Activated B cell treated with CpG ODN at 0.5 μM for 24 hours (primary cell): ENCODE measurements at regions not wholly inside any gene's neighbourhood (a gene's known extent, or its start where the extent isn't known, plus 50 kb on each side); places are given as distances from the start of the nearest gene placed in this dataset.

Source experiments
- ATAC-seq: fragments of 200-7000 bp; cut with Tn5 transposase; one replicate; pipeline ENCODE4 v1.10.0; 2021; ENCODE audit warnings: low read depth, mild to moderate bottlenecking, moderate library complexity
- CTCF ChIA-PET: fragments of 350-600 bp; sonication (Branson Sonifier 250); formaldehyde crosslinking; loops from one replicate; lab custom pipeline; 2021; ENCODE audit warnings: antibody characterized with exemption; lab: Charles Lee
- POLR2A ChIA-PET: fragments of 350-600 bp; sonication (Branson Sonifier 250); formaldehyde crosslinking; loops from one replicate; lab custom pipeline; 2021; ENCODE audit warnings: antibody characterized with exemption; lab: Charles Lee
- DNase-seq: peaks from one replicate; pipeline ENCODE4 v3.0.0; 2022
- H3K27ac Mint-ChIP-seq: one replicate; pipeline ENCODE4 v1.8.0; 2020; ENCODE audit warnings: mixed read lengths
- H3K27me3 Mint-ChIP-seq: one replicate; pipeline ENCODE4 v1.8.0; 2021; ENCODE audit warnings: mixed read lengths
- H3K36me3 Mint-ChIP-seq: one replicate; pipeline ENCODE4 v1.8.0; 2021; ENCODE audit warnings: low read depth, mixed read lengths
- H3K4me1 Mint-ChIP-seq: one replicate; pipeline ENCODE4 v1.8.0; 2021; ENCODE audit warnings: mixed read lengths
- H3K4me3 Mint-ChIP-seq: one replicate; pipeline ENCODE4 v1.8.0; 2020; ENCODE audit warnings: mild to moderate bottlenecking, mixed read lengths
- H3K9me3 Mint-ChIP-seq: one replicate; pipeline ENCODE4 v1.8.0; 2020; ENCODE audit warnings: mixed read lengths
- intact Hi-C: fragments of 100-400 bp; cut with micrococcal nuclease; formaldehyde crosslinking; loops from one replicate; pipeline ENCODE4 v1.15.1; 2024
- TF ChIP-seq, protein P1 (sequence below): fragments of 200-600 bp; IDR thresholded peaks from one replicate; pipeline ENCODE4 v1.8.0; 2022; ENCODE audit warnings: antibody characterized with exemption, mild to moderate bottlenecking

DNA sequence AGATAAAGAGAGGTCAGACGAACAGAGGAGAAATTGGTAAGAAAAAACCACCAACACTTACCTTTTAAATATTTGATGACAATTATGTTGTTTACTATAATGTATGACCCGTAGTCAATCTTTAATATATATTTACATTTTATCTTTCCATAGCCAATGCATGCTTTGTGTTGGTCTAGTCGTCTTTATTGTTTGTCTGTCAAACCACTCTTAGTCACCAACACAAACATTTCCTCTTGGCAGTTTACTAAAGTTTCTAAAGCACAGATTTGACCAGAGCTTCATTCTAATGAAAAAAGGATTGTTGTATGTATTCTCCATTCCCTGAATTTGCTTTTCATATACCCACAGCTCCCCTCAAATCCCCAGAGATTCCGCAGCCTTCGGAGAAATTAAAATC lies 784.7 kb upstream of the PIK3C3 start:
- intact Hi-C loops: no loop called here
- TF ChIP-seq, protein P1, sequence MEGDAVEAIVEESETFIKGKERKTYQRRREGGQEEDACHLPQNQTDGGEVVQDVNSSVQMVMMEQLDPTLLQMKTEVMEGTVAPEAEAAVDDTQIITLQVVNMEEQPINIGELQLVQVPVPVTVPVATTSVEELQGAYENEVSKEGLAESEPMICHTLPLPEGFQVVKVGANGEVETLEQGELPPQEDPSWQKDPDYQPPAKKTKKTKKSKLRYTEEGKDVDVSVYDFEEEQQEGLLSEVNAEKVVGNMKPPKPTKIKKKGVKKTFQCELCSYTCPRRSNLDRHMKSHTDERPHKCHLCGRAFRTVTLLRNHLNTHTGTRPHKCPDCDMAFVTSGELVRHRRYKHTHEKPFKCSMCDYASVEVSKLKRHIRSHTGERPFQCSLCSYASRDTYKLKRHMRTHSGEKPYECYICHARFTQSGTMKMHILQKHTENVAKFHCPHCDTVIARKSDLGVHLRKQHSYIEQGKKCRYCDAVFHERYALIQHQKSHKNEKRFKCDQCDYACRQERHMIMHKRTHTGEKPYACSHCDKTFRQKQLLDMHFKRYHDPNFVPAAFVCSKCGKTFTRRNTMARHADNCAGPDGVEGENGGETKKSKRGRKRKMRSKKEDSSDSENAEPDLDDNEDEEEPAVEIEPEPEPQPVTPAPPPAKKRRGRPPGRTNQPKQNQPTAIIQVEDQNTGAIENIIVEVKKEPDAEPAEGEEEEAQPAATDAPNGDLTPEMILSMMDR: no peak
- H3K4me3 Mint-ChIP-seq: no peak overlapping the region
- H3K36me3 Mint-ChIP-seq: no peaks in the 10 kb centered on the region
- ATAC-seq (no peak), DNase-seq (no peak)
- H3K27ac Mint-ChIP-seq: no peak overlapping the region
- H3K4me1 Mint-ChIP-seq: no peaks in the 10 kb centered on the region
- no peaks in the 10 kb centered on the region for H3K27me3 Mint-ChIP-seq
- POLR2A ChIA-PET: no interaction called here
- peaks cover 7% of the 10 kb centered on the region for H3K9me3 Mint-ChIP-seq
- CTCF ChIA-PET: no interaction called here

DNA sequence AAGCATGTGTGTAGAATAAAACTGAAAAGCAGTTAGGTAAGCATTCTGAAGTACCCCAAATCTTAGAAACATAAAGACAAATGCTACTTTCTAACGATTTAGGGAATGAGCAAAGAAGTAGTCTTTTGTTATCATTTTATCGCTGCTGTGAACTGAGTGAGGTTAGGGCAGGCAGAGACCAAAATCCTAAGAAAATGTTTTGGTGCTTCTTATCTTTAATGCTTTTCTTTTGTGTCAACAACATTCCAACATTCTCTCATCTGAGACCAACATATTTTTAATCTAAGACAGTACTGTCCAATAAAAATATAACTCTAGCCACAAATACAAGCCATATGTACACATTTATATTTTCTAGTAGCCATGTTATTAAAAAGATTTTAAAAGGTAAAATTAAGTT lies 789.4 kb upstream of the PIK3C3 start:
- peaks cover 6% of the 10 kb centered on the region for H3K9me3 Mint-ChIP-seq
- DNase-seq: no peak
- intact Hi-C loops: no loop called here
- no peaks in the 10 kb centered on the region for H3K4me1 Mint-ChIP-seq
- no peak for ATAC-seq
- H3K27me3 Mint-ChIP-seq: no peaks in the 10 kb centered on the region
- H3K27ac Mint-ChIP-seq: no peak overlapping the region
- H3K4me3 Mint-ChIP-seq: no peak overlapping the region
- ChIA-PET CTCF (no interaction called here), POLR2A (no interaction called here)
- H3K36me3 Mint-ChIP-seq: no peaks in the 10 kb centered on the region
- TF ChIP-seq, protein P1: no peak

DNA sequence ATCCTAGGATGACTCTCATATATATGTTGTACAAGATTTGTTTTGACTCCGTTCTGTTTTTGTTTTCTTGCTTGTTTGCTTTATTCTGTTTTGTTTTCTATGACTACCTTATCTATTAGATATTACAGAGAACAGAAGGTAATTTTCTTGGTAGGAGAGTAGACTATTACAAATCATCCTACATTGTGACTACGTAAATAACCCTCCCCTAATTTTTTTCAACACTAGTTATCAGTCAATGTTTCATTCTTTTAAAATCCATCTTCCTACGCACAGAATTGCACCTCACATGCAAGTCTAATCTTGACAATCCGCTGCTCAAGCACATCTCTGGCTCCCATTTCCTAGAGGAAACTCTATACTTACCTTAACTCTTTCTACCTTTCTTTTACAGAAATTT lies 792.3 kb upstream of the PIK3C3 start:
- no peaks in the 10 kb centered on the region for H3K4me1 Mint-ChIP-seq
- H3K36me3 Mint-ChIP-seq: no peaks in the 10 kb centered on the region
- no peak for DNase-seq
- intact Hi-C loops: loop anchor here (5.0 kb wide), 1 partner anchor 900 kb away; no protein-coding TSS in a partner anchor
- H3K4me3 Mint-ChIP-seq: no peak overlapping the region
- H3K27me3 Mint-ChIP-seq: no peaks in the 10 kb centered on the region
- TF ChIP-seq, protein P1: no peak
- H3K27ac Mint-ChIP-seq: no peak overlapping the region
- ChIA-PET POLR2A (no interaction called here), CTCF (no interaction called here)
- peaks cover 4% of the 10 kb centered on the region for H3K9me3 Mint-ChIP-seq
- no peak for ATAC-seq

DNA sequence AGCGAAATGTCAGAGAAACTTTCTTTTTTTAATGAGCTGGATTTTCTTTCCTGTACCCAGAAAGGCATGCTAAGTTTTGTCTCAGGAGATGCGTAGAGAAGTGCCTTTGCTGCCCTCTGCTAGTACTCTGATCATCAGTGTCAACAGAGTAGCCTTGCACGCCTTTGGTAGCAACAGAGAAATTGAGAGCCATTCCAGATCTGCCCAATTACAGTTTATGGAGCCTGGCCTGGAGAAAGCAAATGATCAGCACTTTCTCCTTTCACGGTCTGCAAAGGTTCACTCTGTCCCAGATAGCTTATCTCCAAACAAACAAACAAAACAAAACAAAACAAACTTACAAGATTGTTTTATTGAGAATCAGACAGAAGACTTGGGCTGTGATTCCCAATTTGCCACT lies 792.8 kb upstream of the PIK3C3 start:
- no peak for ATAC-seq
- Mint-ChIP-seq H3K9me3 (peaks cover 4% of the 10 kb centered on the region), H3K27me3 (no peaks in the 10 kb centered on the region), H3K27ac (no peak overlapping the region), H3K4me1 (no peaks in the 10 kb centered on the region), H3K4me3 (no peak overlapping the region), H3K36me3 (no peaks in the 10 kb centered on the region)
- DNase-seq: no peak
- TF ChIP-seq, protein P1: no peak
- CTCF ChIA-PET: no interaction called here
- POLR2A ChIA-PET: no interaction called here
- intact Hi-C loops: loop anchor here (5.0 kb wide), 1 partner anchor 900 kb away; no protein-coding TSS in a partner anchor

DNA sequence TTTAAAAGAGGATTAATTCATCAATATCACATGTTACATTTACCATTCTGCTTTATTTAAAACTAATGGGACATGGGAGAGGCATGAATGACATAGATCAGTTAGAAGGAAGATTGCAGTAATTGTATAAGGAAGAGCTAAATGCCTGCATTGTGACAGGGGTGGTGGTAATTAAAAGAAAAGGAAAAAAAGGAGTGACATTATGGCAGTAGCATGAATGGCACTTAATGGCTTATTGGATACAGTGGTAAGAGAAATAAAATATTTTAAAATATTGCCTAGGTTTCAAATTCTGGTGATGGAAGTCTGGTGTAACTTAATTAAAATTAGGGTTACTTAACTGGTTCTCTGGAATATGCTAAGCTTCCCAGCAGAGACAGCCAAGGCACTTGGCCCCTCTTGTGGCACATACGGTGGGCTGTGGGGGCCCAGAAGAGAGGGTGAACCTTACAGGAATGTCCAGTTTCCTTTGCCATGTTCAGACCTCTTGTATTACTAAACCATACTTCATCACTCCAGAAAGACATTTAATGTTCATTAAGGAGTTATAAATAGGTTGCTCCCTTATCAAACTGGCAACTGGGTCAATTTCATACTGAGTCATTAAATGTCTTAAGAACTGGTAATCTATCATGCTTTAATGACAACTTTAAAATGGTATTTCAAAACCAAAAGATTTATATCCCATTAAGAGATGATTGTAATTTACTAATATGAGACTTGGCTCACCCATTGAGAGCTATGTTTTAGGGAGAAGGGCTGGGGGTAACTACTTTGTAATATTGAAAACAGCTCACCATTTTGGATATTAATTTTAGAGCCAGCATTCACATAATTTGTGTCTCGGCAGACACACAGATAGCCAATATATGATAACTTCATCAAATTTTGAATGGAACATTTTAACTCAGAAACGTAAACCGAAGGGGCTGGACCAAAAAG lies 798.9 kb upstream of the PIK3C3 start:
- Mint-ChIP-seq H3K27me3 (no peaks in the 10 kb centered on the region), H3K4me3 (no peak overlapping the region), H3K9me3 (peaks cover 5% of the 10 kb centered on the region), H3K27ac (no peak overlapping the region), H3K4me1 (no peaks in the 10 kb centered on the region), H3K36me3 (no peaks in the 10 kb centered on the region)
- ChIA-PET POLR2A (no interaction called here), CTCF (no interaction called here)
- intact Hi-C loops: no loop called here
- ATAC-seq (no peak), DNase-seq (no peak)
- TF ChIP-seq, protein P1: no peak
